TTC549 (cell line): ENCODE measurements at regions not wholly inside any gene's neighbourhood (a gene's known extent, or its start where the extent isn't known, plus 50 kb on each side); places are given as distances from the start of the nearest gene placed in this dataset.
"Not testable (repeated sequence)": the region's sequence is repeated elsewhere in the genome, so short reads cannot be mapped to it uniquely, and the experiment has no call there.

Experiments
- FAIRE-seq: peaks from 2 replicates; lab custom pipeline; 2012; peaks lifted over from hg19 to GRCh38; lab: Jason Lieb, UNC

- FAIRE-seq = no peak
Measured at GRCh38 chr2:185511925-185512324, 226.7 kb upstream of the FSIP2 start.

GRCh38 chr2:185522472-185522871, 216.1 kb upstream of the FSIP2 start:
- no peak for FAIRE-seq

- not testable (repeated sequence) for FAIRE-seq
Measured at GRCh38 chr2:185524242-185524641, 214.4 kb upstream of the FSIP2 start.

- FAIRE-seq = no peak
Measured at GRCh38 chr2:185526161-185526560, 212.4 kb upstream of the FSIP2 start.

- FAIRE-seq = no peak
Measured at GRCh38 chr2:185531721-185532120, 206.9 kb upstream of the FSIP2 start.

GRCh38 chr2:185537689-185538088, 200.9 kb upstream of the FSIP2 start:
- FAIRE-seq = no peak

- no peak for FAIRE-seq
Measured at GRCh38 chr2:185567196-185567595, 171.4 kb upstream of the FSIP2 start.

GRCh38 chr2:185567940-185568339, 170.7 kb upstream of the FSIP2 start:
- FAIRE-seq = no peak

- FAIRE-seq = no peak
Measured at GRCh38 chr2:185578322-185578721, 160.3 kb upstream of the FSIP2 start.

GRCh38 chr2:185583058-185583816, 155.4 kb upstream of the FSIP2 start:
- FAIRE-seq = no peak

GRCh38 chr2:185585165-185585564, 153.4 kb upstream of the FSIP2 start:
- FAIRE-seq = not testable (repeated sequence)

GRCh38 chr2:185591276-185591675, 147.3 kb upstream of the FSIP2 start:
- not testable (repeated sequence) for FAIRE-seq

- FAIRE-seq = no peak
Measured at GRCh38 chr2:185607945-185608344, 130.7 kb upstream of the FSIP2 start.

- FAIRE-seq = no peak
Measured at GRCh38 chr2:185608799-185609198, 129.8 kb upstream of the FSIP2 start.

- no peak for FAIRE-seq
Measured at GRCh38 chr2:185610301-185610700, 128.3 kb upstream of the FSIP2 start.

GRCh38 chr2:185618625-185619024, 120.0 kb upstream of the FSIP2 start:
- FAIRE-seq = no peak

- no peak for FAIRE-seq
Measured at GRCh38 chr2:185625604-185626003, 113.0 kb upstream of the FSIP2 start.

- no peak for FAIRE-seq
Measured at GRCh38 chr2:185628985-185629384, 109.6 kb upstream of the FSIP2 start.

- no peak for FAIRE-seq
Measured at GRCh38 chr2:185633621-185634020, 105.0 kb upstream of the FSIP2 start.

- no peak for FAIRE-seq
Measured at GRCh38 chr2:185638771-185639170, 99.8 kb upstream of the FSIP2 start.

GRCh38 chr2:185640588-185640987, 98.0 kb upstream of the FSIP2 start:
- FAIRE-seq = no peak

- no peak for FAIRE-seq
Measured at GRCh38 chr2:185643434-185643833, 95.2 kb upstream of the FSIP2 start.

- FAIRE-seq = no peak
Measured at GRCh38 chr2:185644828-185645227, 93.8 kb upstream of the FSIP2 start.

- FAIRE-seq = no peak
Measured at GRCh38 chr2:185645529-185645928, 93.1 kb upstream of the FSIP2 start.

- no peak for FAIRE-seq
Measured at GRCh38 chr2:185658750-185659149, 79.9 kb upstream of the FSIP2 start.
